ENCODE measurements at regions not wholly inside any gene's neighbourhood (a gene's known extent, or its start where the extent isn't known, plus 50 kb on each side); places are given as distances from the start of the nearest gene placed in this dataset.

DNA sequence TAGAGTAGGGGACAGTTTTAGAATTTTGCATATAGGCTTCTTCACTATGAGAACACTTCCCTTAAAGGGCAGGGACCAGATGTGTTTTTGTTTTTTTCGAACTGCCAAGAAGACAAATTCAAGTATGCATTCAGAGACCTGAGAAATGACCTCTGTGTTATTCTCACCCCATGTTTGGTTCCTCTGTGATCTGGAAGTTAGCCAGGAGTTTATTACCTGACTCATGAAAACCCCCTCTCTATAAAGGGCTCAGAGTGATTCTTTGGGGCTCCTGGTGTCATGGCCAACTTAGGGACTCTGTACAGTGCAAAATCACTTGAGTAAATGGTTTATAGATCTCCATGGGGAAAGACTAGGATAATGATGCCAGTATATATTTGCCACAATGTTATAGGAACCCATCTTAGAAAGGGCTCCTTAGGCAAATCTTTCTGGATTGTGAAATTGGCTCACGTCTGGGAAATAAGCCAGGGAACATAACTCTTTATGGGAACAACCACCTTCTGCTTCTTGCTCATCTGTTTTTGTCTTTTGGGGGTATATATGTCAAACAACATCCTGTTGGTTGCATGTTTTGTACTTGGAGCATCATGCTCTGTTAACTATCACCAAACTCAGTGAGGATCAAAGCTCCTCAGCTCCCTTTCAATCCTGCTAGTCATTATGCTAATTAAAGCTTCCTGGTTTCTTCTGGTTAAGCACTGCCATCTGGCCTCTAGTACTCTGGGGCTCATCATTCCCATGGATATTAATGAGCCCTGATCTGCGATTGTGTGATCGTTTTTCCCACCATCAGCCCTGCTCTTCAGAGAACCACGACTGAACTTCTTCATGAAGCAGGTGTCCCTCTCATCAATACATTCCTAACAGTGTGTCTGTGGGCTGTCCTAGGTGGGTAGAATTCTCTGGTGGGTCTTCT lies 173.4 kb upstream of the CDH12 start:
- TF ChIP-seq, protein P1, sequence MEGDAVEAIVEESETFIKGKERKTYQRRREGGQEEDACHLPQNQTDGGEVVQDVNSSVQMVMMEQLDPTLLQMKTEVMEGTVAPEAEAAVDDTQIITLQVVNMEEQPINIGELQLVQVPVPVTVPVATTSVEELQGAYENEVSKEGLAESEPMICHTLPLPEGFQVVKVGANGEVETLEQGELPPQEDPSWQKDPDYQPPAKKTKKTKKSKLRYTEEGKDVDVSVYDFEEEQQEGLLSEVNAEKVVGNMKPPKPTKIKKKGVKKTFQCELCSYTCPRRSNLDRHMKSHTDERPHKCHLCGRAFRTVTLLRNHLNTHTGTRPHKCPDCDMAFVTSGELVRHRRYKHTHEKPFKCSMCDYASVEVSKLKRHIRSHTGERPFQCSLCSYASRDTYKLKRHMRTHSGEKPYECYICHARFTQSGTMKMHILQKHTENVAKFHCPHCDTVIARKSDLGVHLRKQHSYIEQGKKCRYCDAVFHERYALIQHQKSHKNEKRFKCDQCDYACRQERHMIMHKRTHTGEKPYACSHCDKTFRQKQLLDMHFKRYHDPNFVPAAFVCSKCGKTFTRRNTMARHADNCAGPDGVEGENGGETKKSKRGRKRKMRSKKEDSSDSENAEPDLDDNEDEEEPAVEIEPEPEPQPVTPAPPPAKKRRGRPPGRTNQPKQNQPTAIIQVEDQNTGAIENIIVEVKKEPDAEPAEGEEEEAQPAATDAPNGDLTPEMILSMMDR (IDR thresholded peaks at IDR 0.05) = no peak
- TF ChIP-seq POLR2A (IDR thresholded peaks at IDR 0.05) = no peak
